Uterus (tissue), 3 donors: ENCODE measurements at regions not wholly inside any gene's neighbourhood (a gene's known extent, or its start where the extent isn't known, plus 50 kb on each side); places are given as distances from the start of the nearest gene placed in this dataset.

Experiments
- DNase-seq, 2 donors: peaks; one replicate each; pipeline ENCODE4 v3.0.0-alpha.2; 2019 to 2020
- H3K27ac ChIP-seq, 2 donors: fragments of 200-600 bp; sonication (generic); 1 replicate in 1 of 2; 2 replicates in 1 of 2; pipeline ENCODE4 v1.5.1; 2016 to 2018
- H3K27me3 ChIP-seq, 2 donors: fragments of 200-600 bp; sonication (generic); one replicate each; pipeline ENCODE4 v1.5.1; 2018 to 2019; ENCODE audit warnings: control low read depth in 1 of 2
- H3K36me3 ChIP-seq, 2 donors: fragments of 200-600 bp; sonication (generic); one replicate each; pipeline ENCODE4 v1.5.1; 2019; ENCODE audit warnings: control low read depth in 1 of 2
- H3K4me1 ChIP-seq, 2 donors: fragments of 200-600 bp; sonication (generic); one replicate each; pipeline ENCODE4 v1.5.1; 2018 to 2019; ENCODE audit warnings: control low read depth in 1 of 2
- H3K4me3 ChIP-seq, 2 donors: fragments of 200-600 bp; sonication (generic); 1 replicate in 1 of 2; 2 replicates in 1 of 2; pipeline ENCODE4 v1.5.1; 2018 to 2019; ENCODE audit warnings: mild to moderate bottlenecking in 1 of 2
- H3K9me3 ChIP-seq, 2 donors: fragments of 200-600 bp; sonication (generic); one replicate each; pipeline ENCODE4 v1.5.1; 2019; ENCODE audit warnings: control low read depth in 1 of 2
- CTCF ChIP-seq, 4 experiments: fragments of 200-600 bp in 2 of 4; fragments of 450-650 bp in 2 of 4; sonication (generic) in 2 of 4; IDR thresholded peaks; one replicate each; pipeline ENCODE4 v1.5.1; 2016 to 2019; ENCODE audit warnings: antibody characterized with exemption in 4 of 4, mild to moderate bottlenecking in 2 of 4, moderate library complexity in 1 of 4
- POLR2A ChIP-seq, 2 donors: fragments of 450-650 bp; IDR thresholded peaks; one replicate each; pipeline ENCODE4 v1.6.1; 2016; ENCODE audit warnings: antibody characterized with exemption in 2 of 2, mild to moderate bottlenecking in 1 of 2, moderate library complexity in 1 of 2
- intact Hi-C: fragments of 100-400 bp; cut with DNase I; formaldehyde crosslinking; loops from one replicate; pipeline ENCODE4 v1.15.1; 2023; ENCODE audit warnings: low total_unique reads
- donor health status: DM: yes; HTN: yes; CAD: no.

- intact Hi-C loops = no loop called here
- H3K36me3 ChIP-seq = no peaks in the 10 kb centered on the region
- TF ChIP-seq POLR2A (IDR thresholded peaks at IDR 0.05) (no peak), CTCF (IDR thresholded peaks at IDR 0.05) (no peak)
- H3K27me3 ChIP-seq = no peaks in the 10 kb centered on the region
- no peak for DNase-seq
- H3K27ac ChIP-seq = no peak overlapping the region
- no peaks in the 10 kb centered on the region for H3K9me3 ChIP-seq
- no peaks in the 10 kb centered on the region for H3K4me1 ChIP-seq
- H3K4me3 ChIP-seq = no peak overlapping the region
Observed at GRCh38 chr5:178784391-178784790, 53.9 kb upstream of the ZNF354A start.

GRCh38 chr5:178781936-178782335 lies 51.5 kb upstream of the ZNF354A start:
- no peak for DNase-seq
- intact Hi-C loops = no loop called here
- Histone ChIP-seq H3K4me3 (no peak overlapping the region), H3K9me3 (no peaks in the 10 kb centered on the region), H3K27me3 (no peaks in the 10 kb centered on the region), H3K4me1 (no peaks in the 10 kb centered on the region), H3K36me3 (no peaks in the 10 kb centered on the region), H3K27ac (no peak overlapping the region)
- TF ChIP-seq CTCF (IDR thresholded peaks at IDR 0.05) (no peak), POLR2A (IDR thresholded peaks at IDR 0.05) (no peak)

- DNase-seq = no peak
- Histone ChIP-seq H3K4me3 (no peak overlapping the region), H3K27ac (no peak overlapping the region), H3K9me3 (no peaks in the 10 kb centered on the region), H3K27me3 (no peaks in the 10 kb centered on the region), H3K4me1 (no peaks in the 10 kb centered on the region), H3K36me3 (no peaks in the 10 kb centered on the region)
- intact Hi-C loops = no loop called here
- TF ChIP-seq POLR2A (IDR thresholded peaks at IDR 0.05) (no peak), CTCF (IDR thresholded peaks at IDR 0.05) (no peak)
Observed at GRCh38 chr5:178780581-178781498, 50.4 kb upstream of the ZNF354A start.
